ENCODE measurements at regions not wholly inside any gene's neighbourhood (a gene's known extent, or its start where the extent isn't known, plus 50 kb on each side); places are given as distances from the start of the nearest gene placed in this dataset.

DNA sequence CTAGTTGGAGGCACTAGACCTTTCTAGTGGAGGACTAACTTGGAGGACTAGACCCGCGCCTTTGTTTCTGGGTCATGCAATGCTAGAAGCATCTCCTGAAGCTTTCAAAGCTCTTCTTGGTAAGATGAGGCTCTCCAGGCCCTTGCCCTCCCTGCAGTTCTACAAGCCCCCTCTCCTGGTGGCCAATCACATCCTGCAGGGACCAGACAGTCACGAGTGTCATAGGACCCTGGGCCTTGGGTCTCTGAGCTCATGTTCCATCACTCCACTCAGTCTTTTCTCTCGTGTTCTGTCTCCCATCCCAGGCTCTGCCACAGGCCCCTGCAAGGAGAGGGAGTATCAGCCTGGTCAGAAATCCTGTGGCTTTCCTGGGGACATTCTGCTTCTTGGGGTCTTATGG lies 119.6 kb downstream of the CYLD start:
- TF ChIP-seq, protein P1, sequence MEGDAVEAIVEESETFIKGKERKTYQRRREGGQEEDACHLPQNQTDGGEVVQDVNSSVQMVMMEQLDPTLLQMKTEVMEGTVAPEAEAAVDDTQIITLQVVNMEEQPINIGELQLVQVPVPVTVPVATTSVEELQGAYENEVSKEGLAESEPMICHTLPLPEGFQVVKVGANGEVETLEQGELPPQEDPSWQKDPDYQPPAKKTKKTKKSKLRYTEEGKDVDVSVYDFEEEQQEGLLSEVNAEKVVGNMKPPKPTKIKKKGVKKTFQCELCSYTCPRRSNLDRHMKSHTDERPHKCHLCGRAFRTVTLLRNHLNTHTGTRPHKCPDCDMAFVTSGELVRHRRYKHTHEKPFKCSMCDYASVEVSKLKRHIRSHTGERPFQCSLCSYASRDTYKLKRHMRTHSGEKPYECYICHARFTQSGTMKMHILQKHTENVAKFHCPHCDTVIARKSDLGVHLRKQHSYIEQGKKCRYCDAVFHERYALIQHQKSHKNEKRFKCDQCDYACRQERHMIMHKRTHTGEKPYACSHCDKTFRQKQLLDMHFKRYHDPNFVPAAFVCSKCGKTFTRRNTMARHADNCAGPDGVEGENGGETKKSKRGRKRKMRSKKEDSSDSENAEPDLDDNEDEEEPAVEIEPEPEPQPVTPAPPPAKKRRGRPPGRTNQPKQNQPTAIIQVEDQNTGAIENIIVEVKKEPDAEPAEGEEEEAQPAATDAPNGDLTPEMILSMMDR (IDR thresholded peaks at IDR 0.05), result no peak
- TF ChIP-seq POLR2A (IDR thresholded peaks at IDR 0.05), result no peak
